HG03196 (cell line): ENCODE measurements at regions not wholly inside any gene's neighbourhood (a gene's known extent, or its start where the extent isn't known, plus 50 kb on each side); places are given as distances from the start of the nearest gene placed in this dataset.

Experiments used
- ATAC-seq: cut with Tn5 transposase; IDR thresholded peaks from one replicate; pipeline ENCODE4 v1.9.1; 2021; ENCODE audit not compliant: unreplicated experiment

DNA sequence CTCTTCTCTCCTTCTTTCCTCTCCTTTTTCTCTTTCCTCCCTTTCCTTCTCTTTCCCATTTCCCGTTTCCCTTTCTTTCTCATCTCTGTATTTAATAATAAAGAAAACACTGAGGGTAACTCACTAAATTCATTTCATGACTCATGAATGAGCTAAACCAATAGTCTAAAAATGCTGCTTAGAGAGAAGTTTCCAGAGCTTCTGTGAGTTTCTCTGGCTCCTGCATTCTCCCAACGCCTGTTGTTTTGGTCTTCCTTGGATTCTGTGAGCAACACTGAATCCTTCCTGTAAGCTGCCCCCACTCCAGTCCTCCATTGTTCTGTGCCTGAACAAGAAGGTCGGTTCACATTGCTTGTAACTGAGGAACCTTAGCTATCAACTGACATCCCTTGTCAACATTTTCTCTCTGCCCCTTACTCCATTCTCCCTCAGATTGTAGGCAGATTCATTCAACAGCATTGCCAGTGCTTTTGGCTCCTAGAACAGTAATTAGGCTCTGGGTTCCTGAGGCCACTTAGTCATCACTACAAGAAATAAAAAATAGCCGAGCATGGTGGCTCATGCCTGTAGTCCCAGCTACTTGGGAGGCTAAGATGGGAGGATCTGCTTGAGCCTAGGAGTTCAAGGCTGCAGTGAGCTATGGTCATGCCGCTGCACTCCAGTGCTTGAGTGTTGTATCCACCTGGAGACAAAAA lies 237.7 kb upstream of the KLF4 start:
- no peak for ATAC-seq

DNA sequence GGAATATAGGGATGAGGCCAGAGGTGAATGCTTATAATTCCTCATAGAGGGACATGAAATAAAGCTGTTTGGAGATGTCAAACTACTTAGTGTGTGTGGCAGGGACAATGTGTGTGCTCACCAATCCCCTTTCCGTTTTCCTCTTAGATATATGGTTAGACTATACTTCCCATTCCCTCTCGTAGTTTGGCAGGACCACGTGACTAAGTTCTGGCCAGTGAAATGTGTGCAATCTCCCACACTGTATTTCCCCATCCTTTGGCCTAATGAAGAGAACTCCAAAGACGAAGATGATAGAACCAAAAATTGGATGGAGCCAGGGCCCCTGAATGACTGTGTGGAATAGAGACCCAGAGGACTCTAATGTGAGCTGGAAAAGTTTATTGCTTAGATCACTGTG lies 233.4 kb upstream of the KLF4 start:
- ATAC-seq = no peak

DNA sequence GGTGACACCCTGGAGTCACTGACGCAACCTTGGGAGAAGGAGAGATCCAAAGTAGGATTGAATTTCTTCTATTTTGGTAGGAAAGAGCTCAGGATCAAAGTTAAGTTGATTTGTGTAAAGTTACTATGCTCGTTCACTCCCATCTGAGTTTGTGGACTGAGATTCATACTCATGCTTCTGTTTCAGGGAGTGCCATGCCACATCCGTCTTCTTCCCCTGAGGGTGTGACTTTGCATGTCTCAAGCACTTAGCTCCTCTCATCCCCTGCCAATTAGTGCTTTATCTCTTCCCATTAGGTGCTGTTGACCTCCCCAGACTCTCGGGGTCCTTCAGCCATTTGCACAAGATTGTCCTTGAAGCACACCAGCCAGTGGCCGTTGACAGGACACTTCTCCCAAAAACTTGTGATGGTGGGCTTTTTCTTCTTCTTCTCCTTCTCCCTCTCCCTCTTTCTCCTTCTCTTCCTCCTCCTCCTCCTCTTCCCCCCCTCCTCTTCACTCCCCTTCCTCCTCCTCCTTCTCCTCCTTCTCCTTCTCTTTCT lies 232.2 kb upstream of the KLF4 start:
- no peak for ATAC-seq

DNA sequence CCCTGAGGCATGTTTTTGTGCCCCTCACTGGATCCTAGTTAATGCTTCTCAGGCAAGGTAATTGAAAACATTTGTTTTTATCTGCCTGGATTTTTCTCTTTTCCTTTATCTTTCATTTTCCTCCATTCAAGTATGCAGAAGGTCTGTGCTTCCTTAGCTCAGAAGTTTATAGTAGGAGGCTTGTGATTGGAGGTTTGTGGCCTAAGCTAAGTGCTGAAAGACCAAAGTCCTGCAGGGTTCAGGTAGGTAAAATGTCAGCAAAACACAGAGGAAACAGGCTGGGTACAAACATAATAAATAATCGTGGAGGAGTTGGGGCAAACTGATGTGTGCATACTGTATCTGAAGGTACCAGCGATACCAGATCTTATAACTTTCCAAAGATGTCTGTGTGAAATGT lies 230.9 kb upstream of the KLF4 start:
- no peak for ATAC-seq

DNA sequence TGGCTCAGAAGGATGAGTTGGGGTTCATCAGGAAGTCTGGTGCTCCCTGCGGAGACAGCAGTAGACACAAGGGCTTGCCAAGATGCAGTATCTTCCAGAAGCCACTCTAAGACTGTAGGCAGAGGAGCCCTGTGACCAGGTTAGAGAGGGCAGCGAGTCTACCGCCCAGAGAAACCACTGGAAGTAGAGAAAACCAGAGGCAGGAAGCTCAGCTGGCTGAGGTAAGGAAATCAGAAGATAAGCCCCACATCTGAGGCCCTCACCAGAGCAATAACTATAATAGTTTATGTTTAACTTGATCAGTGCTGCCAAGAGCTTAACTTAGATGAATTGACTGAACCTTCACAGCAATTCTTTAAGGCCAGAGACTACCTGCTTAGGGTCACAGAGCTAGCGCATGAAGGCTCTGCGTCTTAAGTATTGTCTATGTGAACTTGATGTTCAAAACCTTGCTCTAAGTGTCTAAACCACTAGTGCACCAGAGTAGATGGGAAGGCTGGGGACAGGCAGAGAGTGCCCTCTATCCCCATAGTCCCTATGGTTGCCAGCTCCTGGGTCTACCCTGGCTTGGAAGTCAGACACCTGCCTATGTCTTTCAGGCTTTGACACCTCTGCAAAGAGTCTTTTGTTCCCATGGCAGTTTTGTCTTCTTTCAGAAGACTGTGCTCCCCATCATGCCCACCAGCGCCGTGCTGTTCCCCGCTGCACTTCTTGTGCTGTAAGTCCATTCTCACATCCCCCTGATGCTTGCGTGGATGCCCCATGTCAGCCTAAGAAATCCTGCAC lies 228.2 kb upstream of the KLF4 start:
- ATAC-seq = no peak

DNA sequence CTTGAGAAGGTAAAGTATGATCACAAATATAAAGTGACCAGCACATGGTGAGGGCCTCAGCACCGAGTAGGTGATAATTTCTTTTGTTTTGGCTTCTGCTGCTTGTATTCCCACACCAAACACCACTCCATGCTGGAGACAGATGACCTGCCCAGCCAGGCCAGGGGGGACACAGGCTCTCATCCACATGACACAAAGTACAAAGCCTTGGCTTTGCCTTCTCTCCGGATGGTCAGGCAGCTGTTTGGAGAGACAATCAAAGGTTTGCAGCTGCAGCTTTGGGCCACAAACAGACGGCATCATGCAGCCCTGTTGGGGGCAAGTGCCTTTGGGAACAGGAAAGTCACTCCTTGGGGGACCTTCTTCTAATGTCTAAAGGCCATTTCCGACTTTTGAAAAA lies 226.2 kb upstream of the KLF4 start:
- ATAC-seq = no peak

DNA sequence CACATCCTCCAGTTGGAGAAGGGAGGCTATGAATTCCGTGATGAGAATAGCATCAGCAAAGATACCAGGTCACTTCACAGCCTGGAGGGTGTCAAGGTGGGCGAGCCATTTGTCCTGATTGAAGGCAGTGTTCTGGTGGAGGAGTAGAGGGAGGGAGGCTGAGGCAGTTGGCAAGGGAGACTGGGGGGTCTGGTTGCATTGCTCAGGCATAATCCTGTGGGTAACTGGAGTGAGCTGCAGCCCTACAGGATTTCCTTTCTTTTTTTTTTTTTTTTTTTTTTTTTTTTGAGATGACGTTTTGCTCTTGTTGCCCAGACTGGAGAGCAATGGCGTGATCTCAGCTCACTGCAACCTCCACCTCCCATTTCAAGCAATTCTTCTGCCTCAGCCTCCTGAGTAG lies 223.9 kb upstream of the KLF4 start:
- ATAC-seq = no peak

DNA sequence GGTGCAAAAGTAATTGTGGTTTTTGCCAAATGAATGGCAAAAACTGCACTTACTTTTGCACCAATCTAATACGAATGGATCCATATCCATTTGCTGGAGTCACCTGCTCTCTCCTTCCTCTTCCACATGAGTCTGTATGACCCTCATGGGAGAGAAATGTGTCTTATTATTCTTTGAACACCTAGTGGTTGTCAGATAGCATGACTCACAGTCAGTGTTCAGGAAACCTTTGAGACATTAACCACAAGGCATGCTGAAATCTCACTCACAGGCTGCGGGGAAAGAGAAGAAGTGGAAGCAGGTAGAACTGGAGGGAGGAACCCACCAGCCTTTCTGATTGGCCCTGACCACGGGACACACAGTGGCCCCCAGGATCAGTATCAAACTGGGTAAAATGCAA lies 222.8 kb upstream of the KLF4 start:
- ATAC-seq = no peak

DNA sequence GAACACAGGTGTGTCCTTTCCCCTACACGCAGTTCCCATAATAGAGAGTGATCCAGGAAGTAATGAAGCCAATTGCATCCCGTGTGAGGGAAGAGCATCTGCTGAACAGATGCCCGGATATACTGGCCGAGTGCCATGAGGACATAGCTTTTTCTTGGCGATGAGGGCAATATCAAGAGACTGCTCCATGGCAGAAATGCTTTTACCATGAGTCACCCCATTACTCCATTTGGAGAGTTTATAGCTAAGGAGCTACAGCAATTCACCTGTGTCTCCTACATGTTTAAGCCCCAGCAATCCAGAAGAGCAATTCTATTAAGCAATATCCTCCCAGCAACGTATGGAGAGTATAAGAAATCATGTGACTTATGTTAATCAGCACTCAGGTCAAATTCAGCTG lies 222.0 kb upstream of the KLF4 start:
- no peak for ATAC-seq

DNA sequence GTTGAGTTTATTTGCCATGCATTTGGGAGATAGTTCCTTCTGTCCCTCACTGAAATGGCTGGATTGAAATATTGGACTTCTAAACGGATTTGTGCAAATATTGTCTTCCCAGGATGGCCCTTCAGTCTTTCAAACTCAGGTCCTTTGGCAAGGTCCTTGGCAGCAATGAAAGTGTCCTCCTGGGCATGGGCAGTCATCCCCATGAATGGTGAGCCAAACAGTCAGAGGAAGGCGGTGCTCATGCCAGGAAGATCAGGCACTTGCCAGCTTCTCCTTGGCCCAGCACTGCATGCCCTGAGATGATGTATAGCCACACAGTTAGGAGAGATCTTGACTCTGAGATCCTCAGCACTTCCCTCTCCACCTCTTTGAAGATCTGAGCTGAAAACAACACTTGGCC lies 221.4 kb upstream of the KLF4 start:
- no peak for ATAC-seq

DNA sequence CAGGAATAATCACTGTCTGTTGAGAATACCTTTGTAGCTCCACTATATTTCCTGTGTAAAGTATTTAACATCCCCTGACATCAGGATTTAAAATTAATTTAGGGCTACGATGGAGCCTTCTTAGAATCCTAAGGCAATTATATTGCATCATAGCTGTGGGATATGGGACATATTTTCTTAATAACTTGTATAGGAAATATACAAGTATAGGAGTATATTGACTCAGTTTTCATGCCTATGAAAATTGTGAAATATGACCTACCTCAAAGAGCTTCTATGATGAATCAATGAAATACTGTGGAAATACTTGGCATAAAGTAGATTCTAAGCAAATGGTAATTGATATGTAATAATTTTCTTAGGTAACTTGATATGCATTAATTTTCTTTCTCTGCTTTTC lies 221.0 kb upstream of the KLF4 start:
- ATAC-seq = no peak

DNA sequence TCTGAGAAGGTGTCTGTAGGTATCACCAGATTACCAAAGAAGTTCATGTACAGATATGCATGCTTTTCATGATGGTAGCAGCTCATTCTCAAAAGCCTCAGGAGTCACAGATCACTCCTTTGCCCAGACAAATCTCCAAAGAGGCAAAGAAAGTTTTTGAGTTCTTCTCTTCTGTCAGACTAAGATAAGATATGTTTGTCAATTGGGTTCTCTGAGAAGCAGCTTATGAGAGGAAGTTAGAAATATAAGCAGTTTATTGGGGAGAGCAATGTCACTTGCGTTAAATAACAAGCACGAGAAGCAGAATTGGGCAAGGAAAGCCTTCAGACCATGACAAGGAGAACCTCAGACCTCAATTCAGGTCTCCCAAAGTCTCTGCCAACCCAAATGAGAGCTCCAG lies 219.2 kb upstream of the KLF4 start:
- ATAC-seq = no peak

DNA sequence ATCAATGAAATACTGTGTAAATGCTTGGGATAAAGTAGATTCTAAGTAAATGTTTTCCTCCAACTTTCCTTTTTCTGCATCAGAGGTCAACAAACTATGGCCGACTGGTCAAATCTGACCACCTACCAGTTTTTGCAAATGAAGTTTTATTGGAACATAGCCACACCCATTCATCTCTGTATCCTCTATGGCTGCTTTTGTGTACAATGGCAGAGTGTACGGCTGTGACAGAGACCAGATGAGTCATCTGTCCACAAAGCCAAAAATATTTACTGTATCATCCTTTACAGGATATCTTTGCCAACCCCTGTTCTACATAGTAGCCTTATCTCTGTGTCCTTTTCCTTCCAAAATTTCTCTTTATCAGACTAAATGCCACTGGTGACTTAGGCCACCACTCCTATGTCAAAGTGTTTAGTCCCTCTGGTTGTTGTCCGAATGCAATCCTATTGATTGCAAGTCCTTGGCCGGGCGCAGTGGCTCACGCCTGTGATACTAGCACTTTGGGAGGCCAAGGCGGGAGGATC lies 218.4 kb upstream of the KLF4 start:
- no peak for ATAC-seq

DNA sequence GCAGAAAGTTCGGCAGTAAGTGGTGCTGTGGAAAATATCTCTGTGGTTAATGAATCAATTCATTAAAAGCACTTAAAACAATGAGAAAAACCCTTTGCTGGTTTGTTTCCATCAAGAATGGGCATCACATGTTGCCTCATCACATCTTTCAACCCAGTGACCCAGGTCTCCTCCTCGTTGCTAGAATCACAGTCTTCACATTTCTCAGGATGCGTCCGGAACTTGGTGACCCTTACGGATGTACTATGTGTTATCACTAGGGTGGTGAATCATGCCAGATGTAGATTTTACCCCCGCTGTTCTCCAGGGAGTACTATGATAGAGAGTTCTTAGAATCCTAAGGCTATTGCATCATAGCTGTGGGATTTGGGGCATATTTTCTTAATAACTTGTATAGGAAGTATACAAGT lies 217.9 kb upstream of the KLF4 start:
- ATAC-seq = no peak

DNA sequence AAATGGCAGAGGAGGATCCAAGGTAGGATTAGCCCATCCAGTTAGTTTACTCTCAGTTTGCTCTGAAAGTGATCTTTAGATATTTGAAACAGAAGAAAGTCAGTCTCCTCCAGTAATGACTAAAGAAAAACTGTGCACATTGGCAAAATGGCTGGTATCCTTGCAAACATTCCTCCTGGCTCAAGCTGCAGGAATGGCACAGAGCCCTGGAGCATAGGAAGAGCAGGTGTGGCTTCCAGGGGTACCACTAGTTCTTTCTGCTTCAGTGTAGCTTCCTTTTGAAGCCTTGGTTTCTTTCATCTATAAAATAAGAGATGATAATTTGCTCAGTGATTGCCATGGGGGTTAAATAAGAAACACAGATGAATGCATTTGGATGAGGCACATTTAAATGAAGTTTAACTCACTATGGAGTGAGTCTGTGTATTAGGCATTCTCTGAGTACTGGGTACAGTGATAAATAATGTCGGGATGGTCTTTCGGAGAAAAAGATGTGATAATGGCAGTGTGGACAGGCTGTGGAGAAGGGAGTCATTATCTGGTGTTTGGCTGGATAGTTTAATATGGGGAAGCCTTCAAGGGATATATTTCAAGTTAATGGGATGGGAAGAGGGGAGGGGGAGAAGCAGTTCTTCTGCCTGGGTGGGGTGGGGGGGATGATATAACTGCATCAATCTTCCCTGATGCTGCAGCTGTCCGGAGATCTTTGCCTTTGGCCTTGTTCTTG lies 217.3 kb upstream of the KLF4 start:
- ATAC-seq = no peak

DNA sequence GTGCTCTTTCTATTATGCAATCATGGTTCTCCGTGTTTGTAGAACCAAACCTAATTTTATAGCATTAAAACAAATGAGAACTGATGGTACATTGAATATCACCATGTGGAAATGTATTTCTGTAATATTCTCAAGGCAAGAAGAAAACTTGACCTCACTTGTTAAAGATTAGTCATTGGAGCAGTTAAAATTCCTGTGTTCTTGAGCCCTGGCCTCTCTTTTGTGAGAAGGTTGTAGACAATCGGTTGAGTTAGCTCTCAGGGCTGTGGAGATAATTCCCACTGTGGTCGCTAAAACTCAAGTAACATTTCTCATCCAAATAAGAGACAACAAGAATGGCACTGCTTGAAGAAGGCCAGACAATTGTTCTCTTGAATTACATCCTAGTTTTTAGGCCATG lies 216.0 kb upstream of the KLF4 start:
- ATAC-seq = no peak

DNA sequence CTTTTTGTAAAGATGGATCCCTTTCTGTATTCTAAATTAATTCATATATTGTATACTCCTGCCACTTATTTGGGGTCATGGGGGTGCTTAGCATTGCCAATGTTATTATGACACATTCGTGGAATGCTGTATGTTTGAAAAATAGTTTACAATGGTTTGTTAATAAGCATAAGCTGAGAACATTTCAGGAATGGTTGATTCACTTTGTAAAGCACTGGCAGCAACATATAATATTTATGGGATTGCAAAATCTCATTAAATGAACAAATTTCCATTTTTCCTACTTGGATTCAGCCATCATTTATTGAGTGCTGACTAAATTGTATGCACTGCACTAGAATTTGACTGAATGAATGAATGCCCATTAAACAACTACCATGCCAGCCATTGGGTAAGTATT lies 215.2 kb upstream of the KLF4 start:
- no peak for ATAC-seq

DNA sequence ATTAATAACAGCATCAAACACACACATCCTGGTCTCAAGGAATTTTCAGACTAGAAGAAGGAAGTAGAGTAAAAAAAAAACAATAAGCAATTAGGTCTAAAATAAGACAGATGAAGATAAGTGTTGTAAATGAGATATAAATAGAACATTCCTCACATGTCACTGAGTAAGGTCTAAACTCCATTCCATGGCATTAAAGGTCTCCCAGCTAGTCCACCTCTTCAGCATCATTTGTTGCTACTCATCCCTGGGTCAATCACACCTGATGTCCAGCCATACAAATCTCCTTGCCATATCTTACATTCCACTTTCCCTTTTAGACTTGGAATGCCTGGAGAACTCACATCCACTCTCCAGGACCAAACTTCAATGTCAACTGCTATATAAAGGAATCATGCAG lies 214.1 kb upstream of the KLF4 start:
- no peak for ATAC-seq

DNA sequence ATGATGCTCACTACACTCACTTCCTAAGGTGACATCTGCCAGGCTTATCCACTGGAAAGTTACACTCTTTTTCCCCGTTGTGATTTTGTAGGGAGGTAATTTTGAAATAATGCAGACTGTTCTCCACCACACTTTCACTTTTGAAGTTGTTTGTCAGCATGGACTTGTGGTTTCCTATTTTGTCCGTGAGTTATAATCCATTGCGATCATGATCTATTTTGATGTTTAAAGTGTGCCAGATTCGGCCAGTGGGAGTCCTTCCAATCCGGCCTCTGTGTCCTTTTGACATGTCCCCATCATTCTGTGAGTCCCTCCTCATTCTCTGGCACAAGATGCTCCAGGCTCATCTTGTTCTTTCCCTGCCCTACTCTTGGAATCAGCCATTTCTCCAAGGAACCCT lies 211.3 kb upstream of the KLF4 start:
- no peak for ATAC-seq

DNA sequence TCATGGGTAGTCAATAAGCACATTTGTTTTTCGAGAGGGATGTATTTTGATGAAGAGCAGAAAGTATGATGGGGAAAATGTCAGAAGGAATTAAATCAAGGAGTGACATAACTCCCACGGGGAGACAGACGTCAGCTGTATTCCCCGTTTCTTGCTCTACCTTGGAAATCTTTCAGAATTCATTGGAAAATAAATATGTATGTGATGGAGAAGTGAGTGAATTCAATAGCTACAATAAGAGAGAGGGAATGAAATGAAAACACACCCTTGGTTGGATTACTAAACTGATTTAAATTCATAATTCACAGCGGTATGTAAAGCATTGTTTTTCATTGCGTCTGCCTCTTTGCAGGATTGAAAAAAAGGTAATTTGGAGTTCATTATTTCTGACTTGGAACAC lies 209.7 kb upstream of the KLF4 start:
- ATAC-seq = no peak

DNA sequence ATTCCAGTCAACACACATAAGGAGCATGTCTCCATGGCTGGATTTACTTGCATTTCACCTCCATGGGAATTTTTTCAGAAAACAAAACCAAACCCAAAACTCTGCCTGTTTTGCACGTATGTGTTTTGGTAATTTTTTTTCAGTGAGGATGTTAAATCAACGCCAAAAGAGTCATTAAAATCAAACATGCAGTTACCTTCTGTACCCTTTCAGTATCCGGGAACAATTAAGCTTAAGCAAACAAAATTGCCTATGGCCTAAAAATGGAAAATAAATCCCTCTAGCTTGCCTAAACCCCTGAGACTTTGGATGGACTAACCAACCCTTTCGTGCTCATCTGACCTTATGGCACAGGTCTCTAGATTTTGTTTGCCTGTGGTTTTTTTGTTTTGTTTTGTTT lies 209.2 kb upstream of the KLF4 start:
- no peak for ATAC-seq

DNA sequence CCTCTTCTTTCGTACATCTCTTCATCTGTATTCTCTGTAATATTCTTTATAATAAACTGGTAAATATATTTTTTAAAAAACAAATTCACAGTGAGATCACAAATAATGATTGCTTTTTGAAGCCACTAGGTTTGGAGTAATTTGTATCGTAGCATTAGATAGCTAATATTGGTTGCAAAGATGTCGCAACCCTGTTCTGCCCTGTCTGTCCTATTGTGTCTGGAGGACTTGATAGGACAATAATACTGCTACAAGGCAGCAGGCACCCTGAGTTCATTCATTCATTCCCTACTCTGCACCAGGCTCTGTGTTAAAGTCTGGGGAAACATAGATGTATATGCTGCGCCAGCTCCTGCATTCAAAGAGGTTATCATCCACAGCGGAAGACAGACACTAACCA lies 206.7 kb upstream of the KLF4 start:
- ATAC-seq = no peak
